LHCN-M2 (cell line): ENCODE measurements at regions not wholly inside any gene's neighbourhood (a gene's known extent, or its start where the extent isn't known, plus 50 kb on each side); places are given as distances from the start of the nearest gene placed in this dataset.
"Not testable (repeated sequence)": the region's sequence is repeated elsewhere in the genome, so short reads cannot be mapped to it uniquely, and the experiment has no call there.

Source experiments
- DNase-seq: peaks from one replicate; pipeline ENCODE4 v3.0.0-alpha.2; 2012; ENCODE audit warnings: low read depth

DNA sequence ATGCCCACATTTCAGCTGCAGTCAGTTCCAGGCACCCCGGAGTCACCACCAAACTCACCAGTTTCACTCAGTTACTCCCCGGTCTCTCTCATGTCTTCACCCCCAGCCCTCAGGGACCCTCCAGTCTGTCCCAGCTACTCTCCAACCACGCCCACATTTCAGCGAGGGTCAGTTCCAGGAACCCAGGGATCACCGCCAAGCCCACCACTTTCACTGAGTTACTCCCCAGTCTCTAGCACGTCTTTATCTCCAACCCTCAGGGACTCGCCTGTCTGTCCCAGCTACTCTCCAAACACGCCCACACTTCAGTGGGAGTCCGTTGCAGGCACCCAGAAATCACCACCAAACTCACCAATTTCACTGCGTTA, 337.5 kb downstream of the CWH43 start:
- DNase-seq, result not testable (repeated sequence)
